C4-2B (cell line): ENCODE measurements at regions not wholly inside any gene's neighbourhood (a gene's known extent, or its start where the extent isn't known, plus 50 kb on each side); places are given as distances from the start of the nearest gene placed in this dataset.

Experiments used
- CTCF ChIP-seq: fragments of 450-650 bp; conservative IDR thresholded peaks from 2 replicates; pipeline ENCODE4 v1.5.1; 2017; ENCODE audit warnings: mild to moderate bottlenecking
- ZFX ChIP-seq: fragments of 450-650 bp; IDR thresholded peaks from 2 replicates; pipeline ENCODE4 v1.6.1; 2017

GRCh38 chr6:40710626-40711330 lies 123.6 kb upstream of the LRFN2 start:
- TF ChIP-seq CTCF (no peak), ZFX (no peak)
